HUES6 (cell line): ENCODE measurements at regions not wholly inside any gene's neighbourhood (a gene's known extent, or its start where the extent isn't known, plus 50 kb on each side); places are given as distances from the start of the nearest gene placed in this dataset.
A peak's percentile ranks its signal among the peaks of the same experiment; 100 is the strongest.
"Not testable (repeated sequence)": the region's sequence is repeated elsewhere in the genome, so short reads cannot be mapped to it uniquely, and the experiment has no call there.

Source experiments
- H3K27ac ChIP-seq: 2 replicates; pipeline ENCODE4 v1.7.0; 2013; ENCODE audit warnings: low read depth, mild to moderate bottlenecking, low read length, inconsistent platforms
- H3K27me3 ChIP-seq: 2 replicates; pipeline ENCODE4 v1.6.1; 2013; ENCODE audit warnings: low read length; ENCODE audit not compliant: control insufficient read depth, insufficient read depth
- H3K36me3 ChIP-seq: 2 replicates; pipeline ENCODE4 v1.6.1; 2013; ENCODE audit warnings: low read length; ENCODE audit not compliant: control insufficient read depth, insufficient read depth
- H3K4me1 ChIP-seq: 2 replicates; pipeline ENCODE4 v1.6.1; 2013; ENCODE audit warnings: low read length; ENCODE audit not compliant: control insufficient read depth, insufficient read depth
- H3K4me3 ChIP-seq: 2 replicates; pipeline ENCODE4 v1.5.1; 2013; ENCODE audit warnings: low read depth, low read length
- H3K9ac ChIP-seq: one replicate; pipeline ENCODE4 v1.6.1; 2013; ENCODE audit warnings: mild to moderate bottlenecking, low read length
- H3K9me3 ChIP-seq: 2 replicates; pipeline ENCODE4 v1.6.1; 2013; ENCODE audit warnings: low read depth, low read length; ENCODE audit not compliant: control insufficient read depth, insufficient read depth

DNA sequence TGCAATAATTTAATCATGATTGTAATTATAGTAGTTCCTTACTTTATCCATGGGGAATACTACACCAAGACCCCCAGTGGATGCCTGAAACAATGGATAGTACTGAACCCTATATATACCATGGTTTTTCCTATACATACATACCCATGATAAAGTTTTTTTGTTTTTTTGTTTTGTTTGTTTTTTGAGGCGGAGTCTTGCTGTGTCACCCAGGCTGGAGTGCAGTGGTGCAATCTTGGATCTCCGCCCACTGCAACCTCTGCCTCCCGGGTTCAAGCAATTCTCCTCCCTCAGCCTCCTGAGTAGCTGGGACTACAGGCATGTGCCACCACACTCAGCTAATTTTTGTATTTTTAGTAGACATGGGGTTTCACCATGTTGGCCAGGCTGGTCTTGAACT lies 135.3 kb upstream of the HNRNPU start:
- not testable (repeated sequence) for H3K4me1 ChIP-seq, H3K9ac ChIP-seq, H3K36me3 ChIP-seq, H3K27ac ChIP-seq, H3K27me3 ChIP-seq, H3K4me3 ChIP-seq, H3K9me3 ChIP-seq

DNA sequence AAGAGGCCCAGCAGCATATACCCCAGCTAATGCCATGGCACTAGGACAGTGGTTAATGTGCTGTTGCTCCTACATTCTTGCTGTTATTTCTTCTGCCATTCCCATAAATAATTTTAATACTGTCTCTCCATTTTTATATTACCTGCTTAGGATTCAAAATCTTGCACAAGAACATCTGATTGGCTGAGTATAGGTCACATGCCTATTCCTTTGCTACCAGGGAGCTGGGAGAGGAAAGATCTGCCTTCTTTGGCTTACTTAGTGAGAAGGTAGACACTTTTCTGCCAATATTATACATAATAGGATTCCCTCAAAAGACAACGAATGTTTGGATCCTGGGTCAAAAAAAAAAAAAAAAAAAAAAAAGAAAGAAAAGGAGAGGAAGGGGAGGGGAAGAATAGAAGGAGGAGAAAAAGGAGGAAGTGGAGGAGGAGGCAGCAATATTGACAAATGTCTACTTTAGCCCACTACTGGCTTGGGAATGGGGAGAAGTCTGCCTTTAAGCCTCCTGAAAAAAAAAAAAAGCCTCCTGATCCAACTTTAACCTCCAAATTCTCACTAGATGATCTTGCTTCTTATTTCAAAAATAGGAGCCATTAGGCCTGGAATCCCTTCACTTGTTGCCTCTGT lies 134.5 kb upstream of the HNRNPU start:
- Histone ChIP-seq H3K9ac (no peak overlapping the region), H3K36me3 (no peaks in the 10 kb centered on the region), H3K27me3 (no peaks in the 10 kb centered on the region), H3K27ac (no peak overlapping the region), H3K4me3 (no peak overlapping the region), H3K9me3 (no peaks in the 10 kb centered on the region), H3K4me1 (no peaks in the 10 kb centered on the region)

DNA sequence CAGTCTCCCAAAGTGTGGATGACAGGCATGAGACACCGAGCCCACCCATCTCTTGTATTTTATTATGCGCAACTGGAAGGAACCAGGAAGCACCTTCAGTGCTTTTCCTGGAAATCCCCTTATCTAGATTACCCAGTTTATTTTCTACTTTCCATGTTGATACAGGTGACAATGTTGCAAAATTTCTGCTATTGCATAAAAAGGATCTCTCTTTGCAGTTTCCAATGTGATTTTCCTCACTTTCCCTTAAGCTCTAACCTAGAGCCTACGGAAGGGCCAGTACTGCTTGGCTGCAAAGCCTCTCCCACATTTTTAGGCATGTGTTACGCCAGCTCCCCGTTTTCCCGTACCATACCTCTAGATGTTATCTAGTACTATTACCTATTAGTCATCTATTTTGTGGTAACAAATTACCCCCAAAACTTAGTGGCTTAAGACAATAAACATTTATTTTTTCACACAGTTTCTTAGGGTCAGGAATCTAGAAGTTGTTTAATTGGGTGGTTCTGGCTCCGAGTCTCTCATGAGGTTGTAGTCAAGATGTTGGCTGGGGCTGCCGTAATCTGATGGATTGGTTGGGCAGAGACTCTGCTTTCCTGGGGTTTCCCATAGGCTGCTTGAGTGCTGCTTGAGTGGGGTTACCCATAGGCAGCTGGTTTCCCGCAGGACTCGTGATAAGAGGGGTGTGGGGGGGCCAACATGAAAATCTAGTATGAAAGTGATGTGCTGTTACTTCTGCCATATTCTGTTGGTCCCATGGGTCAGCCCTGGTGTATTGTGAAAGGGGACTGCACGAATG lies 131.5 kb upstream of the HNRNPU start:
- H3K27me3 ChIP-seq = no peaks in the 10 kb centered on the region
- H3K4me1 ChIP-seq = no peaks in the 10 kb centered on the region
- 0 out of 2 replicates have a peak, but pooled peaks cover 2% of the 10 kb centered on the region for H3K9me3 ChIP-seq
- H3K4me3 ChIP-seq = no peak overlapping the region
- no peak overlapping the region for H3K27ac ChIP-seq
- no peak overlapping the region for H3K9ac ChIP-seq
- H3K36me3 ChIP-seq = no peaks in the 10 kb centered on the region

DNA sequence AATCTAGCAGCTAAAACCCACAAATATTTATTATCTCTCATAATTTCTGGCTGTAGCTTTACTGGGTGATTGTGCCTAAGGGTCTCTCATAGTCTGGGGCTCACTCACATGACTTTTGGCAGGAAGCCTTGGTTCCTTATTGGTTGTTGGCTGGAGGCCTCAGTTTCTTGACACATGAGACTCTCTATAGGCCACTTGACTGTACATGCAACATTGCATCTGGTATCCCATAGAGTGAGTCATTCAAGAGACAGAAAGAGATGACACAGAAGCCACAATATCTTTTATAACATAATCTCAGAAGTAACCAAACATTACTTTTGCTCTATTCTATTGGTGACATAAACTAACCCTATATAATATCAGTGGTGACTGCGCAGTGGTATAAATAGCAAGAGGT lies 128.5 kb upstream of the HNRNPU start:
- Histone ChIP-seq H3K9me3 (0 out of 2 replicates have a peak, but pooled peaks cover 2% of the 10 kb centered on the region), H3K27ac (no peak overlapping the region), H3K27me3 (no peaks in the 10 kb centered on the region), H3K4me3 (no peak overlapping the region), H3K4me1 (no peaks in the 10 kb centered on the region), H3K9ac (no peak overlapping the region), H3K36me3 (no peaks in the 10 kb centered on the region)

DNA sequence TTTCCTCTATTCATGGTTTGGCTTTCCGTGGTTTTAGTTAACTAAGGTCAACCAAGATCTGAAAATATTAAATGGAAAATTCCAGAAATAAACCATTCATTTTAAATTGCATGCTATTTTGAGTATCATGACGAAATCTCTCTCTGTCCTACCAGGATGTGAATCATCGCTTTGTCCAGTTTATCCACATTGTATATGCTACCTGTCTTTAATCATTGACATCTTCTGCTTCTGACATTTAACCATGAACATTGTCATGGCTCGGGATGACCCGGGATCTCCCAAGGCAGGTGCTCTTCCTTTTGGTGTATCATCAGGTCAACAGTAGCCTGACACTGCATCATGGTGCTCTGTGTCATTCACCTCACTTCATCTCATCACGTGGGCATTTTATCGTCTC lies 125.5 kb upstream of the HNRNPU start:
- Histone ChIP-seq H3K27me3 (no peaks in the 10 kb centered on the region), H3K4me3 (no peak overlapping the region), H3K4me1 (no peaks in the 10 kb centered on the region), H3K36me3 (no peaks in the 10 kb centered on the region), H3K9ac (no peak overlapping the region), H3K27ac (no peak overlapping the region), H3K9me3 (0 out of 2 replicates have a peak, but pooled peaks cover 2% of the 10 kb centered on the region)

DNA sequence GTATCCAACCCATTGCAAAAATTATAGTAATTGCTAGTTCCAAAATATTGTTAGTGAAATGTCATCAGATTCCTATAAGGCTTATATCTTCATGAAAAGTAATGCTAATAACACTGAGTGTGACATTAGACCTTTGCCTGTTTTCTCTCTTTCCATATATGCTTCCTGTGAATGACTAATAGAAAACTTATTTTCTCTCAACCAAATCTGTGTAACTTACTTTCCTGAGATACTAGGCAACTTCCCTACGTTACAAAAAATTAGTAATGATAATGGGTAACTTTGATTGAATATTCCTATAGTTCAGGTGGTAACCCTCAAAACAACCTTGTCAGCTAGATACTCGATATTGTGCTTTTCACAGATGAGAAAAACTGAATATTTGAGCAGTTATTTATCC lies 124.2 kb upstream of the HNRNPU start:
- H3K4me1 ChIP-seq = no peaks in the 10 kb centered on the region
- no peaks in the 10 kb centered on the region for H3K36me3 ChIP-seq
- H3K27ac ChIP-seq = no peak overlapping the region
- H3K4me3 ChIP-seq = no peak overlapping the region
- H3K27me3 ChIP-seq = no peaks in the 10 kb centered on the region
- no peak overlapping the region for H3K9ac ChIP-seq
- 0 out of 2 replicates have a peak, but pooled peaks cover 2% of the 10 kb centered on the region for H3K9me3 ChIP-seq

DNA sequence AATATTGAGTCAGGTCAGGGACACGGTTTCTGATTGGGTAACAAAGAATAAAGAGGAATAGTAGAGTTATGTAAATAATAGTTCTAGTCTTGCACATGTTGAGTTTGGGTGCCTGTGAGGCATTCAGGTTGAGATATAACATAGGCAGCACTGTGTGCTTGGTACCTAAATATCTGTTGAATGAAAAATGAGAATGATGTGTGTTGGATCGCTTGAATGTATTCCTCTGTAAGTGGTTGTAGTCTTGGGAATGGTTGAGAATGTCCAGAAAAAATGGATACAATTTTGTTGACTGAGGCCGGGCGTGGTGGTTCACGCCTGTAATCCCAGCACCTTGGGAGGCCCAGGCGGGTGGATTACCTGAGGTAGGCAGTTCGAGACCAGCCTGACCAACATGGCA lies 116.3 kb upstream of the HNRNPU start:
- no peaks in the 10 kb centered on the region for H3K9me3 ChIP-seq
- no peak overlapping the region for H3K27ac ChIP-seq
- no peaks in the 10 kb centered on the region for H3K27me3 ChIP-seq
- no peaks in the 10 kb centered on the region for H3K4me1 ChIP-seq
- H3K9ac ChIP-seq = no peak overlapping the region
- H3K4me3 ChIP-seq = no peak overlapping the region
- no peaks in the 10 kb centered on the region for H3K36me3 ChIP-seq

DNA sequence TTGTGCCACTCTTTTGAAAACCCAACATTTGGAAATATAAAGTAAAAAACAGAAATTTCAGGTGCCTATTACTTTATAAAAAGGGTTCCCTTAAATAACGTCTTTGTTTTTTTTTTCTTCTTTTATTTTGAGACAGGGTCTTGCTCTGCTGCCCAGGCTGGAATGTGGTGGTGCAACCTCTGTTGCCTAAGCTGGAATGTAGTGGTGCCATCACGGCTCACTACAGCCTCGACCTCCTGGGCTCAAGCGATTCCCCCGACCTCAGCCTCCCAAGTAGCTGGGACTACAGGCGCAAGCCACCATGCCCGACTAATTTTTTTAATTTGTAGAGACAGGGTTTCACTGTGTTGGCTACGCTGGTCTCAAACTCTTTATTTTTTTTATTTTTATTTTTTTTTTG lies 110.2 kb upstream of the HNRNPU start:
- no peaks in the 10 kb centered on the region for H3K9me3 ChIP-seq
- no peaks in the 10 kb centered on the region for H3K27me3 ChIP-seq
- peaks cover 7% of the 10 kb centered on the region for H3K4me1 ChIP-seq
- H3K36me3 ChIP-seq = no peaks in the 10 kb centered on the region
- H3K9ac ChIP-seq = no peak overlapping the region
- no peak overlapping the region for H3K27ac ChIP-seq
- H3K4me3 ChIP-seq = no peak overlapping the region

DNA sequence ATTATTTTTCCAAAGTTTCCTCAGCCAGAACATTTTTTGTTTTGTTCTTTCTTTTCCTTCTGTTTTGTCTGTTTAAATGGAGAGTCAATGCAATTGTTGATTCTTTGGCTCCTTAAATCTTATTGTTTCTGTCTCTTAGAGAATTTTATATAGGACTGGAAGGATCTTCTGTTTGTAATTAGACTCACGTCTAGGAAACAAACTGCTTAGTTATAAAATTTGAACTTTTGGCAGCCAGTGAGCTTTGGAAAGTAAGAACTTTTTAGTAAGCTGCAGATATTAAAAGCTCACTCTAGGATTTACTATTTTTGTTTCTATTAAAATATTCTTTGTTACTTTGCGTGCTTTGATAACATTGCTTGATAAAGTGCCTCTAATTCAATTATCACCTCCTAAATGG lies 109.8 kb upstream of the HNRNPU start:
- peaks cover 11% of the 10 kb centered on the region for H3K4me1 ChIP-seq
- no peak overlapping the region for H3K4me3 ChIP-seq
- H3K27ac ChIP-seq = no peak overlapping the region
- H3K9me3 ChIP-seq = no peaks in the 10 kb centered on the region
- no peaks in the 10 kb centered on the region for H3K27me3 ChIP-seq
- no peaks in the 10 kb centered on the region for H3K36me3 ChIP-seq
- no peak overlapping the region for H3K9ac ChIP-seq

DNA sequence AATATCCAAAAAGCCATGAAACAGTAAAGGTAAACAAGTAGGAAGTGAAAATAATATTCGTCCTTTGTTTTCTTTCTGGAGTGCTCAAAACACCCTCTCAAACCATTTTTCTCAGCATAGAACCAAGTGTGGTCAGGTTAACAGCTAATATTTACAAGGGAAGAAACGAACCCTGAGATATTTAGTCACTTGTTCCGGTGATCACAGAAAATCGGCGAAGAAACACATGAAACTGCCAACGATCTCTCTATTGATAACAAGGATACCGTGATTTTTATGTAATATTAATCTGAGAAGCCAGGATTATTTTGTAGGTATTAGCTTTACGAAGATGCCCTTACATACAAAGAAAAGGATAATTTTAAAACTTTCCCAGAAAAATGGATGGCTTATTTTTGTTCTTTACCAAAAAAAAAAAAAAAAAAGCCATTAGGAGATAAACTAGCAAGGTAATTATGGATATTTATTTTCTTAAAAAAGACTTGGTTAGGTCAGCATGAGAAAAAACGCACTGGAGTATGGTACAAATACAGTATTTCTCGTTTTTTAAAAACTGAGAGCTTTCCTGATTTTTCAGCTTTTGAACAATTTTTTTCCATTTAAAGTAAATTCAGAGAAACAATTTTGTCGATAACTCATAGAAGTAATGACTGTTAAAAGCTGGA lies 107.3 kb upstream of the HNRNPU start:
- H3K9ac ChIP-seq = peak overlapping the region; percentile 90
- peaks cover 21% of the 10 kb centered on the region for H3K4me1 ChIP-seq
- no peaks in the 10 kb centered on the region for H3K27me3 ChIP-seq
- H3K9me3 ChIP-seq = no peaks in the 10 kb centered on the region
- no peaks in the 10 kb centered on the region for H3K36me3 ChIP-seq
- peak overlapping the region; percentile 97 for H3K27ac ChIP-seq
- peak overlapping the region; percentile 74 for H3K4me3 ChIP-seq
